Right atrium auricular region (tissue), 2 donors: ENCODE measurements at regions not wholly inside any gene's neighbourhood (a gene's known extent, or its start where the extent isn't known, plus 50 kb on each side); places are given as distances from the start of the nearest gene placed in this dataset.

Experiments used
- DNase-seq: peaks from one replicate; pipeline ENCODE4 v3.0.0-alpha.2; 2019; ENCODE audit warnings: low spot score
- H3K27ac ChIP-seq, 2 donors: fragments of 200-600 bp; sonication (generic); 1 replicate in 1 of 2; 2 replicates in 1 of 2; pipeline ENCODE4 v1.5.1; 2016 to 2019
- H3K27me3 ChIP-seq, 2 donors: fragments of 200-600 bp; sonication (generic); one replicate each; pipeline versions ENCODE4 v1.5.1 to v1.6.0; 2017 to 2019
- H3K36me3 ChIP-seq: fragments of 200-600 bp; sonication (generic); one replicate; pipeline ENCODE4 v1.5.1; 2016
- H3K4me1 ChIP-seq, 2 donors: fragments of 200-600 bp; sonication (generic); one replicate each; pipeline versions ENCODE4 v1.5.1 to v1.6.0; 2017 to 2019
- H3K4me3 ChIP-seq, 2 donors: fragments of 200-600 bp; sonication (generic); 1 replicate in 1 of 2; 2 replicates in 1 of 2; pipeline ENCODE4 v1.5.1; 2017 to 2019; ENCODE audit warnings: mild to moderate bottlenecking in 1 of 2, moderate library complexity in 1 of 2
- H3K9me3 ChIP-seq, 2 donors: fragments of 200-600 bp; sonication (generic); one replicate each; pipeline ENCODE4 v1.5.1; 2019
- CTCF ChIP-seq, 2 donors: fragments of 200-600 bp; sonication (generic); IDR thresholded peaks; one replicate each; pipeline ENCODE4 v1.5.1; 2019; ENCODE audit warnings: antibody characterized with exemption in 2 of 2

DNA sequence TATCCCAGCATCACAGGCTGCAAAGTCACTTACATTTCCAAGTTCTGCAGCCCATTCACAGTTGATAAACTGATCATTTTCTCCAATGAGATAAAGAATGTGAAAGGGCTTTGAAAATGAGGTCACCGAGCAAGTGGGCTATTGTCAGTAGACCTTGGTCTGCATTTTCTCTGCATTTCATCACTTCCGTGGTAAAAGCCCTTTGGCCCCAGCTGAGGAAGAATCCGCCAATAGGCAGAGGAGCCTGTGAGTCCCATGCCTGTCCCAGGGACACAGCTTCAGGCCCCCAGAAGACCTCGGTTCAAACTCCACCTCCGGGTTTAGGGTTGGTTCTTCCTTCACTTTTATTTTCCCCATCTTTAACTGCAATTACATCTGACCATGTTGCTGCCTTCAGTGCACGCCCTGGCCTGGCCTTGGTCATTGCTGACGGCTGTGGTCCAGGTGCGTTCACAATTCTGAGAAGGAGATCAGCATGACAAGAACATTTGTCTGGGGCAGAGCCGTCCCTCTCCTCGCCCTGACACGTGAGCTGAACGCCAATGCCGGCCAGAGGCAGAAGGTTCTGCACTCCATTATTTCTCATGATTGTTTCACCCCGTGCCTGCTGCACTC is 292.5 kb downstream of the TCERG1L start:
- no peaks in the 10 kb centered on the region for H3K27me3 ChIP-seq

GRCh38 chr10:131019696-131020095 is 291.8 kb downstream of the TCERG1L start:
- TF ChIP-seq CTCF (IDR thresholded peaks at IDR 0.05), result no peak
- no peaks in the 10 kb centered on the region for H3K27me3 ChIP-seq
- no peaks in the 10 kb centered on the region for H3K36me3 ChIP-seq
- no peaks in the 10 kb centered on the region for H3K9me3 ChIP-seq
- DNase-seq, result no peak
- no peak overlapping the region for H3K4me3 ChIP-seq
- peaks cover 0 to 3% of the 10 kb centered on the region in 2 donors for H3K4me1 ChIP-seq
- no peak overlapping the region for H3K27ac ChIP-seq

More for the DNA sequence above, 292.5 kb downstream of the TCERG1L start:
- DNase-seq, result no peak
- no peak overlapping the region for H3K27ac ChIP-seq
- no peak overlapping the region for H3K4me3 ChIP-seq
- H3K36me3 ChIP-seq, result no peaks in the 10 kb centered on the region
- no peak for TF ChIP-seq CTCF (IDR thresholded peaks at IDR 0.05)
- no peaks in the 10 kb centered on the region for H3K9me3 ChIP-seq
- H3K4me1 ChIP-seq, result peaks cover 0 to 3% of the 10 kb centered on the region in 2 donors

DNA sequence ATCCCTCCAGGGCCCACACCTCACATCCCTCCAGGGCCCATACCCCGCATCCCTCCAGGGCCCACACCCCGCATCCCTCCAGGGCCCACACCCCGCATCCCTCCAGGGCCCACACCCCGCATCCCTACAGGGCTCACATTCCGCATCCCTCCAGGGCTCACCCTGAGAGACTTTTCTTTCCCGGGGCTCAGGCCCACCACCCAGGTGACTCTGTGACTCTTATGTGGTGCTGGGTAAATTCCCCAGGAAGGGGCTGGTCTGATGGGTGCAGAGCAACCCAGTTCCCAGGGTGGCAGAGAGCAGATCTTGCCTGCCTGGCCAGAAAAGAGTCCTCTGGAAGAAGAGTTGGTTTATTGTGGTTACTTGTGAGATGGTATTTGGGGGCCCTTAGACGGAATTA is 290.7 kb downstream of the TCERG1L start:
- Histone ChIP-seq H3K27ac (no peak overlapping the region), H3K4me3 (no peak overlapping the region), H3K9me3 (no peaks in the 10 kb centered on the region), H3K36me3 (no peaks in the 10 kb centered on the region), H3K4me1 (peaks cover 0 to 3% of the 10 kb centered on the region in 2 donors), H3K27me3 (no peaks in the 10 kb centered on the region)
- no peak for TF ChIP-seq CTCF (IDR thresholded peaks at IDR 0.05)
- no peak for DNase-seq

DNA sequence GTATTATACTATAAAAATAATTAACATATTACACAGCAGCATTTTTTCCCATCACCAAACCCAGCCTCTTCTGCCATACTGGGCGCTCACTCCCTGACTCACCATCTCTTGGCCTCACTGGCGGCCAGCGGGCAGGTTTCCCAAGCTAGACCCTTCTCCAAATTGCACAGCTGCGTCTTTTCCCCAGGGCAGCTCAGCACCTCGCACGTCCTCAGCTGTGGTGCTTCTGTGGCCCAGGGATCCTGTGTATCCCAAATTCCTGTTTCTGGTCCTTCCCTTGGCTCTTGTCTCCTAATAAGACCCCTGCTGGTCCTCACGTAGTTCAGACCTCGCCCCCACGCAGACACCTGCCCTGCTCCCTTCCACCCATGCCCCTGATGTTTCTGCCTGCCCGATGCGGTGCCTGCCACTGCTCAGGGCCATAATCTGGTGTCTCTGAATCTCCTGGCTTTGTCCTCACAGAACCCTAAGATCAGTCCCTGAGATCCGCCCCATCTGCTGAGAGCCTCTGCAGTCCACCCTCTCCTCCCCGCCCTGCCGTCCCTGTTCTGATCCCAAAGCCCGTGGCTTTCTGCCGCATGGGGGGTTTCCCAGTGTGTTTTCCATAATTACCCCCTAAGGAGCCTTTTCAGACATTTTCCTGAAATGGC is 290.1 kb downstream of the TCERG1L start:
- TF ChIP-seq CTCF (IDR thresholded peaks at IDR 0.05), result no peak
- Histone ChIP-seq H3K4me3 (no peak overlapping the region), H3K27me3 (no peaks in the 10 kb centered on the region), H3K9me3 (no peaks in the 10 kb centered on the region), H3K27ac (no peak overlapping the region), H3K36me3 (no peaks in the 10 kb centered on the region), H3K4me1 (peaks cover 0 to 3% of the 10 kb centered on the region in 2 donors)
- DNase-seq, result no peak

GRCh38 chr10:131021969-131022368 is 289.6 kb downstream of the TCERG1L start:
- no peak for DNase-seq
- TF ChIP-seq CTCF (IDR thresholded peaks at IDR 0.05), result no peak
- H3K4me1 ChIP-seq, result peaks cover 0 to 3% of the 10 kb centered on the region in 2 donors
- H3K27me3 ChIP-seq, result no peaks in the 10 kb centered on the region
- no peak overlapping the region for H3K4me3 ChIP-seq
- H3K9me3 ChIP-seq, result no peaks in the 10 kb centered on the region
- H3K27ac ChIP-seq, result no peak overlapping the region
- no peaks in the 10 kb centered on the region for H3K36me3 ChIP-seq
